SK-N-SH (cell line): ENCODE measurements at regions not wholly inside any gene's neighbourhood (a gene's known extent, or its start where the extent isn't known, plus 50 kb on each side); places are given as distances from the start of the nearest gene placed in this dataset.
A peak's percentile ranks its signal among the peaks of the same experiment; 100 is the strongest.

ENCODE experiments used
- CTCF ChIA-PET: fragments of 300-600, 350-600 bp; formaldehyde crosslinking; extraction: SDS; loops from one replicate; lab custom pipeline; 2021; lab: Yijun Ruan, JAX
- POLR2A ChIA-PET: fragments of 350-600 bp; sonication (Branson Sonifier 250); formaldehyde crosslinking; extraction: SDS; loops from one replicate; lab custom pipeline; 2020; ENCODE audit warnings: antibody characterized with exemption, inconsistent platforms; lab: Yijun Ruan, JAX
- DNase-seq: peaks from one replicate; pipeline ENCODE4 v3.0.0; 2012
- H2AFZ ChIP-seq: fragments of 200-600 bp; sonication (generic); 2 replicates; pipeline ENCODE4 v1.8.1; 2016; ENCODE audit warnings: antibody characterized with exemption, mild to moderate bottlenecking, low read depth
- H3F3A ChIP-seq: fragments of 200-600 bp; sonication (generic); replicated peaks from 2 replicates; pipeline ENCODE3; 2016; ENCODE audit warnings: antibody characterized with exemption, mild to moderate bottlenecking; ENCODE audit not compliant: insufficient read depth
- H3K27ac ChIP-seq, 2 experiments: fragments of 200-500 bp in 1 of 2; fragments of 200-600 bp in 1 of 2; sonication (Bioruptor generic) in 1 of 2; sonication (generic), shearing (Covaris generic) in 1 of 2; 2 replicates each; pipeline versions ENCODE4 v1.5.1 to v1.6.1; 2014 to 2016; ENCODE audit warnings: low read depth in 2 of 2, inconsistent platforms in 1 of 2, low read length in 1 of 2, mild to moderate bottlenecking in 1 of 2, mixed read lengths in 1 of 2
- H3K27me3 ChIP-seq: fragments of 200-600 bp; sonication (generic), shearing (Covaris generic); 2 replicates; pipeline ENCODE4 v1.6.1; 2016; ENCODE audit warnings: mixed run types; ENCODE audit not compliant: insufficient read depth
- H3K36me3 ChIP-seq, 2 experiments: fragments of 200-500 bp in 1 of 2; fragments of 200-600 bp in 1 of 2; sonication (Bioruptor generic) in 1 of 2; sonication (generic) in 1 of 2; replicated peaks in 1 of 2; 2 replicates each; pipeline versions ENCODE3 to v1.5.1; 2014 to 2016; ENCODE audit warnings: low read length in 1 of 2, mild to moderate bottlenecking in 1 of 2; ENCODE audit not compliant: insufficient read depth in 2 of 2, control insufficient read depth in 1 of 2
- H3K4me1 ChIP-seq, 2 experiments: fragments of 200-500 bp in 1 of 2; fragments of 200-600 bp in 1 of 2; sonication (Bioruptor generic) in 1 of 2; sonication (generic), shearing (Covaris generic) in 1 of 2; 2 replicates each; pipeline versions ENCODE4 v1.5.1 to v1.6.1; 2014 to 2016; ENCODE audit warnings: low read depth in 1 of 2, low read length in 1 of 2, mixed run types in 1 of 2; ENCODE audit not compliant: insufficient read depth in 2 of 2, control insufficient read depth in 1 of 2
- H3K4me2 ChIP-seq: fragments of 200-600 bp; sonication (generic), shearing (Covaris generic); 2 replicates; pipeline ENCODE4 v1.6.1; 2017; ENCODE audit warnings: mixed run types
- H3K4me3 ChIP-seq, 2 experiments: fragments of 200-500 bp in 1 of 2; fragments of 200-600 bp in 1 of 2; sonication (Bioruptor generic) in 1 of 2; sonication (generic), shearing (Covaris generic) in 1 of 2; 2 replicates each; pipeline versions ENCODE4 v1.5.1 to v1.8.1; 2014 to 2016; ENCODE audit warnings: low read depth in 2 of 2, inconsistent platforms in 1 of 2, low read length in 1 of 2, mild to moderate bottlenecking in 1 of 2, mixed read lengths in 1 of 2, moderate library complexity in 1 of 2
- H3K79me2 ChIP-seq: fragments of 200-600 bp; sonication (generic); 2 replicates; pipeline ENCODE4 v1.8.1; 2017; ENCODE audit warnings: mild to moderate bottlenecking; ENCODE audit not compliant: insufficient read depth
- H3K9ac ChIP-seq: fragments of 200-600 bp; sonication (generic); 2 replicates; pipeline ENCODE4 v1.6.1; 2017; ENCODE audit warnings: mixed run types
- H3K9me2 ChIP-seq: fragments of 200-600 bp; sonication (generic); 2 replicates; pipeline ENCODE4 v1.6.1; 2017; ENCODE audit warnings: mixed run types
- H3K9me3 ChIP-seq: fragments of 200-600 bp; sonication (generic); 2 replicates; pipeline ENCODE4 v1.6.1; 2017; ENCODE audit warnings: mixed run types, mild to moderate bottlenecking, moderate library complexity
- H4K20me1 ChIP-seq: fragments of 200-600 bp; sonication (generic); 2 replicates; pipeline ENCODE4 v1.6.1; 2017; ENCODE audit warnings: mild to moderate bottlenecking, mixed run types; ENCODE audit not compliant: insufficient read depth
- EP300 ChIP-seq, 2 experiments: IDR thresholded peaks; 2 replicates each; pipeline versions ENCODE4 v1.4.0 to v1.6.1; 2012; ENCODE audit warnings: borderline replicate concordance in 1 of 2, low read depth in 1 of 2, low read length in 1 of 2
- EZH2phosphoT487 ChIP-seq: fragments of 200-600 bp; sonication (generic); IDR thresholded peaks from 2 replicates; pipeline ENCODE4 v1.6.1; 2017; ENCODE audit warnings: low read depth, mixed run types, mild to moderate bottlenecking, antibody characterized with exemption, moderate library complexity, borderline replicate concordance
- FOXJ3 ChIP-seq: sonication (generic); formaldehyde crosslinking; IDR thresholded peaks from 2 replicates; pipeline ENCODE4 v1.5.1; 2020; ENCODE audit warnings: mild to moderate bottlenecking, missing genetic modification reagents
- GATA2 ChIP-seq: sonication (generic); formaldehyde crosslinking; IDR thresholded peaks from 2 replicates; pipeline ENCODE4 v1.5.0; 2020; ENCODE audit warnings: mild to moderate bottlenecking, missing genetic modification reagents
- IRF3 ChIP-seq: fragments of 150-350 bp; IDR thresholded peaks from 2 replicates; pipeline ENCODE4 v1.6.1; 2016; ENCODE audit warnings: mild to moderate bottlenecking, low read depth, low read length
- MAX ChIP-seq: IDR thresholded peaks from 2 replicates; pipeline ENCODE4 v1.4.0; 2012; ENCODE audit warnings: low read depth
- MEF2A ChIP-seq: IDR thresholded peaks from 2 replicates; pipeline ENCODE4 v1.4.0; 2012; ENCODE audit warnings: low read depth, borderline replicate concordance
- RAD21 ChIP-seq: IDR thresholded peaks from 2 replicates; pipeline ENCODE4 v1.6.1; 2012; ENCODE audit warnings: mild to moderate bottlenecking, low read length
- SIN3A ChIP-seq: IDR thresholded peaks from 2 replicates; pipeline ENCODE4 v1.6.1; 2012; ENCODE audit warnings: low read depth, mild to moderate bottlenecking, low read length, moderate library complexity, borderline replicate concordance
- SMC3 ChIP-seq: IDR thresholded peaks from 2 replicates; pipeline ENCODE4 v1.6.1; 2012; ENCODE audit warnings: low read depth, low read length, improper control_type of control experiment
- TCF12 ChIP-seq: IDR thresholded peaks from 2 replicates; pipeline ENCODE4 v1.4.0; 2012
- TEAD4 ChIP-seq: IDR thresholded peaks from 2 replicates; pipeline ENCODE4 v1.4.0; 2012; ENCODE audit warnings: mild to moderate bottlenecking, borderline replicate concordance; ENCODE audit not compliant: insufficient read depth
- USF2 ChIP-seq: fragments of 150-350 bp; IDR thresholded peaks from 2 replicates; pipeline ENCODE4 v1.6.1; 2017; ENCODE audit warnings: antibody characterized with exemption, low read length, low read depth, borderline replicate concordance
- WGBS: methylation state at CpG from one replicate; pipeline ENCODE4 v1.1.6; 2017; ENCODE audit warnings: low lambda C conversion rate; 5-methylcytosine and 5-hydroxymethylcytosine counted together

GRCh38 chr12:74751441-74751840 lies 213.8 kb downstream of the ATXN7L3B start:
- H3K36me3 ChIP-seq: no peaks in the 10 kb centered on the region
- ChIA-PET POLR2A (no interaction called here), CTCF (no interaction called here)
- H4K20me1 ChIP-seq: no peaks in the 10 kb centered on the region
- WGBS: 12% methylated on average over 1 of the region's 1 CpG
- TF ChIP-seq SIN3A: no peak
- no peak for TF ChIP-seq EZH2phosphoT487
- TF ChIP-seq MAX: no peak
- no peak for TF ChIP-seq FOXJ3 (CRISPR knock-in tag)
- TF ChIP-seq RAD21: no peak
- no peak for TF ChIP-seq USF2
- no peak for TF ChIP-seq EP300 (IDR thresholded peaks at IDR 0.05; ENCODE audit: borderline replicate concordance in 1 of 2, low read depth in 1 of 2, low read length in 1 of 2)
- TF ChIP-seq MEF2A: no peak
- no peak for TF ChIP-seq TEAD4
- no peaks in the 10 kb centered on the region for H3K9me2 ChIP-seq
- no peaks in the 10 kb centered on the region for H3K79me2 ChIP-seq
- DNase-seq: no peak
- no peak overlapping the region for H3K4me2 ChIP-seq
- peak overlapping the region in 1 of 2 experiments; percentile 50; a peak in 1 of 4 replicates for H3K27ac ChIP-seq
- no peak overlapping the region for H3K9ac ChIP-seq
- H3K4me3 ChIP-seq: no peak overlapping the region
- no peaks in the 10 kb centered on the region for H3F3A ChIP-seq
- no peaks in the 10 kb centered on the region for H3K9me3 ChIP-seq
- no peaks in the 10 kb centered on the region for H3K27me3 ChIP-seq
- H2AFZ ChIP-seq: no peak overlapping the region
- H3K4me1 ChIP-seq: no peaks in the 10 kb centered on the region

- H3K9me3 ChIP-seq: no peaks in the 10 kb centered on the region
- no peak overlapping the region for H3K4me3 ChIP-seq
- H3K4me1 ChIP-seq: no peaks in the 10 kb centered on the region
- no peak overlapping the region; a peak in 1 of 4 replicates for H3K27ac ChIP-seq
- POLR2A ChIA-PET: no interaction called here
- H3F3A ChIP-seq: no peaks in the 10 kb centered on the region
- H3K4me2 ChIP-seq: no peak overlapping the region
- no peak for TF ChIP-seq TCF12
- TF ChIP-seq SMC3: no peak
- TF ChIP-seq GATA2: no peak
- TF ChIP-seq IRF3: no peak
- H4K20me1 ChIP-seq: no peaks in the 10 kb centered on the region
- no peaks in the 10 kb centered on the region for H3K79me2 ChIP-seq
- DNase-seq: no peak
- 23% methylated on average over 3 of the region's 3 CpGs for WGBS
- no peak overlapping the region for H3K9ac ChIP-seq
- no peaks in the 10 kb centered on the region for H3K9me2 ChIP-seq
- CTCF ChIA-PET: no interaction called here
- H2AFZ ChIP-seq: no peak overlapping the region
- H3K27me3 ChIP-seq: no peaks in the 10 kb centered on the region
- H3K36me3 ChIP-seq: no peaks in the 10 kb centered on the region
Measured at GRCh38 chr12:74752215-74752614, 214.6 kb downstream of the ATXN7L3B start.
